ENCODE measurements at regions not wholly inside any gene's neighbourhood (a gene's known extent, or its start where the extent isn't known, plus 50 kb on each side); places are given as distances from the start of the nearest gene placed in this dataset.

GRCh38 chr21:24869862-24870261 lies 737.4 kb downstream of the MRPL39 start:
- TF ChIP-seq CTCF (IDR thresholded peaks at IDR 0.05; ENCODE audit: insufficient read depth, low read depth, low read length), result no peak
- TF ChIP-seq EZH2 (IDR thresholded peaks at IDR 0.05; ENCODE audit: insufficient read depth, low read length), result no peak

Measured in astrocyte (in vitro differentiated cells and primary cell).